HS-5 (cell line): ENCODE measurements at regions not wholly inside any gene's neighbourhood (a gene's known extent, or its start where the extent isn't known, plus 50 kb on each side); places are given as distances from the start of the nearest gene placed in this dataset.

ENCODE experiments used
- DNase-seq: peaks from one replicate; pipeline ENCODE4 v3.0.0-alpha.2; 2012; ENCODE audit warnings: low read depth

- peak; percentile 76 for DNase-seq
Measured at GRCh38 chr5:173781816-173782670, 106.1 kb upstream of the CPEB4 start.

- no peak for DNase-seq
Measured at GRCh38 chr5:173782671-173783101, 105.5 kb upstream of the CPEB4 start.

GRCh38 chr5:173783371-173783770 is 104.8 kb upstream of the CPEB4 start:
- no peak for DNase-seq

- DNase-seq, result no peak
Measured at GRCh38 chr5:173785400-173785799, 102.7 kb upstream of the CPEB4 start.

- no peak for DNase-seq
Measured at GRCh38 chr5:173785866-173786265, 102.3 kb upstream of the CPEB4 start.

GRCh38 chr5:173786286-173787187 is 101.6 kb upstream of the CPEB4 start:
- DNase-seq, result no peak

- peak; percentile 69 for DNase-seq
Measured at GRCh38 chr5:173789031-173789920, 98.9 kb upstream of the CPEB4 start.

- DNase-seq, result no peak
Measured at GRCh38 chr5:173790177-173790719, 97.9 kb upstream of the CPEB4 start.

GRCh38 chr5:173790836-173791546 is 97.2 kb upstream of the CPEB4 start:
- no peak for DNase-seq

GRCh38 chr5:173791878-173792277 is 96.3 kb upstream of the CPEB4 start:
- no peak for DNase-seq

- DNase-seq, result no peak
Measured at GRCh38 chr5:173792781-173793547, 95.2 kb upstream of the CPEB4 start.

GRCh38 chr5:173793648-173794548 is 94.3 kb upstream of the CPEB4 start:
- no peak for DNase-seq

GRCh38 chr5:173794901-173795416 is 93.2 kb upstream of the CPEB4 start:
- no peak for DNase-seq

GRCh38 chr5:173795601-173796000 is 92.5 kb upstream of the CPEB4 start:
- DNase-seq, result no peak

- DNase-seq, result no peak
Measured at GRCh38 chr5:173796721-173797495, 91.2 kb upstream of the CPEB4 start.

- DNase-seq, result no peak
Measured at GRCh38 chr5:173798127-173798810, 89.9 kb upstream of the CPEB4 start.

- DNase-seq, result no peak
Measured at GRCh38 chr5:173800340-173800739, 87.8 kb upstream of the CPEB4 start.
